HCT116 (cell line): ENCODE measurements at regions not wholly inside any gene's neighbourhood (a gene's known extent, or its start where the extent isn't known, plus 50 kb on each side); places are given as distances from the start of the nearest gene placed in this dataset.

Experiments
- ATAC-seq: fragments of 200-7000 bp; cut with Tn5 transposase; 2 replicates; pipeline ENCODE4 v1.9.1; 2020; ENCODE audit warnings: mild to moderate bottlenecking, moderate library complexity
- BruUV-seq: library from RNA; stranded (reverse); fragments of 400-500 nt; replicated peaks from 2 replicates; lab custom pipeline; 2021; lab: Mats Ljungman, UMichigan
- CTCF ChIA-PET: fragments of 300-600 bp; sonication (Branson Sonifier 250); formaldehyde crosslinking; loops from one replicate; lab custom pipeline; 2021; ENCODE audit warnings: antibody characterized with exemption; lab: Charles Lee
- POLR2A ChIA-PET: fragments of 300-600, 350-600 bp; sonication (Branson Sonifier 250); formaldehyde crosslinking; loops from one replicate; lab custom pipeline; 2021; ENCODE audit warnings: antibody characterized with exemption; lab: Charles Lee
- RAD21 ChIA-PET, 2 experiments: fragments of 300-600 bp; sonication (Branson Sonifier 250); formaldehyde crosslinking; loops; one replicate each; lab custom pipeline; 2023; ENCODE audit warnings: low total read pairs in 2 of 2; ENCODE audit not compliant: uncharacterized antibody in 2 of 2, unreplicated experiment in 2 of 2, low non-redundant PET in 1 of 2; lab: Charles Lee
- DNase-seq: peaks from one replicate; pipeline ENCODE4 v3.0.0-alpha.2; 2010; ENCODE audit warnings: low read depth, low spot score
- H2AFZ ChIP-seq: fragments of 200-600 bp; shearing (Covaris generic), sonication (generic); 2 replicates; pipeline ENCODE4 v1.6.1; 2017; ENCODE audit warnings: low read depth, mixed run types, mixed read lengths, antibody characterized with exemption, low read length; ENCODE audit not compliant: poor library complexity, severe bottlenecking
- H3K27ac ChIP-seq: 2 replicates; pipeline ENCODE4 v1.5.1; 2012; ENCODE audit warnings: low read depth, low read length
- H3K27me3 ChIP-seq: fragments of 200-600 bp; sonication (generic); 2 replicates; pipeline ENCODE4 v1.6.1; 2016; ENCODE audit warnings: mixed run types, low read length, mixed read lengths; ENCODE audit not compliant: insufficient read depth
- H3K36me3 ChIP-seq, 2 experiments: fragments of 200-500 bp in 1 of 2; fragments of 200-600 bp in 1 of 2; sonication (Bioruptor generic) in 1 of 2; sonication (generic) in 1 of 2; 2 replicates each; pipeline versions ENCODE4 v1.5.1 to v1.6.1; 2014 to 2016; ENCODE audit warnings: low read length in 2 of 2, inconsistent platforms in 1 of 2, mixed read lengths in 1 of 2, mixed run types in 1 of 2; ENCODE audit not compliant: insufficient read depth in 2 of 2, control insufficient read depth in 1 of 2
- H3K4me1 ChIP-seq, 2 experiments: fragments of 200-600 bp in 1 of 2; sonication (generic) in 1 of 2; 2 replicates each; pipeline versions ENCODE4 v1.5.1 to v1.6.1; 2012 to 2017; ENCODE audit warnings: low read length in 2 of 2, inconsistent platforms in 1 of 2, mild to moderate bottlenecking in 1 of 2, mixed read lengths in 1 of 2, mixed run types in 1 of 2, moderate library complexity in 1 of 2; ENCODE audit not compliant: insufficient read depth in 2 of 2, control insufficient read depth in 1 of 2
- H3K4me2 ChIP-seq: fragments of 200-600 bp; sonication (generic); 2 replicates; pipeline ENCODE4 v1.6.1; 2017; ENCODE audit warnings: mixed run types, low read length, mixed read lengths
- H3K4me3 ChIP-seq, 2 experiments: fragments of 200-600 bp in 1 of 2; sonication (generic) in 1 of 2; replicated peaks in 1 of 2; 2 replicates each; pipeline ENCODE4 v1.5.1; 2011 to 2016; ENCODE audit warnings: low read length in 2 of 2, control low read depth in 1 of 2, low read depth in 1 of 2, mild to moderate bottlenecking in 1 of 2, mixed read lengths in 1 of 2, mixed run types in 1 of 2
- H3K79me2 ChIP-seq: fragments of 200-600 bp; sonication (generic); 2 replicates; pipeline ENCODE4 v1.6.1; 2017; ENCODE audit warnings: mild to moderate bottlenecking, mixed run types, low read length, moderate library complexity, mixed read lengths; ENCODE audit not compliant: insufficient read depth
- H3K9ac ChIP-seq: fragments of 200-600 bp; sonication (generic); 2 replicates; pipeline ENCODE4 v1.6.1; 2016; ENCODE audit warnings: low read length, mixed read lengths
- H3K9me2 ChIP-seq: fragments of 200-600 bp; sonication (generic), shearing (Covaris generic); 2 replicates; pipeline ENCODE4 v1.6.1; 2017; ENCODE audit warnings: mixed run types, mild to moderate bottlenecking, moderate library complexity; ENCODE audit not compliant: insufficient read depth
- H3K9me3 ChIP-seq, 2 experiments: fragments of 200-500 bp in 1 of 2; fragments of 200-600 bp in 1 of 2; sonication (Bioruptor generic) in 1 of 2; sonication (generic) in 1 of 2; 2 replicates each; pipeline ENCODE4 v1.6.1; 2014 to 2017; ENCODE audit warnings: low read length in 2 of 2, mixed read lengths in 2 of 2, inconsistent platforms in 1 of 2, low read depth in 1 of 2, mild to moderate bottlenecking in 1 of 2, mixed run types in 1 of 2, moderate library complexity in 1 of 2; ENCODE audit not compliant: control insufficient read depth in 1 of 2, insufficient read depth in 1 of 2
- H4K20me1 ChIP-seq: fragments of 200-600 bp; sonication (generic), shearing (Covaris generic); 2 replicates; pipeline ENCODE4 v1.6.1; 2017; ENCODE audit warnings: mixed run types, mild to moderate bottlenecking, moderate library complexity; ENCODE audit not compliant: insufficient read depth
- CBX3 ChIP-seq: IDR thresholded peaks from 2 replicates; pipeline ENCODE4 v1.6.1; 2012; ENCODE audit warnings: low read depth
- CEBPB ChIP-seq: IDR thresholded peaks from 2 replicates; pipeline ENCODE4 v1.6.1; 2012; ENCODE audit warnings: low read depth
- CTCF ChIP-seq, 3 experiments: fragments of 200-600 bp in 1 of 3; sonication (generic) in 1 of 3; IDR thresholded peaks in 2 of 3; conservative IDR thresholded peaks in 1 of 3; 2 replicates each; pipeline ENCODE4 v1.5.1; 2012 to 2017; ENCODE audit warnings: low read depth in 2 of 3, low read length in 2 of 3, antibody characterized with exemption in 1 of 3, borderline replicate concordance in 1 of 3, control low read depth in 1 of 3, mild to moderate bottlenecking in 1 of 3, mixed read lengths in 1 of 3, mixed run types in 1 of 3, moderate library complexity in 1 of 3; ENCODE audit not compliant: insufficient read depth in 1 of 3
- ELF1 ChIP-seq: IDR thresholded peaks from 2 replicates; pipeline ENCODE4 v1.6.1; 2012; ENCODE audit warnings: low read depth, borderline replicate concordance
- JUND ChIP-seq: IDR thresholded peaks from 2 replicates; pipeline ENCODE4 v1.6.1; 2012
- POLR2A ChIP-seq: IDR thresholded peaks from 2 replicates; pipeline ENCODE4 v1.7.0; 2011; ENCODE audit warnings: borderline replicate concordance; ENCODE audit not compliant: insufficient read depth, insufficient read length; ENCODE audit errors: extremely low read depth
- RAD21 ChIP-seq: IDR thresholded peaks from 2 replicates; pipeline ENCODE4 v1.6.1; 2012; ENCODE audit warnings: low read depth, mild to moderate bottlenecking
- REST ChIP-seq: IDR thresholded peaks from 2 replicates; pipeline ENCODE4 v1.6.1; 2012; ENCODE audit warnings: low read depth
- SIN3A ChIP-seq: IDR thresholded peaks from 2 replicates; pipeline ENCODE4 v1.6.1; 2012; ENCODE audit warnings: low read depth
- intact Hi-C: fragments of 100-400 bp; cut with micrococcal nuclease; formaldehyde crosslinking; loops from 2 replicates; pipeline ENCODE4 v1.10.0; 2022
- TF ChIP-seq, protein P1 (sequence below): IDR thresholded peaks from 2 replicates; pipeline ENCODE4 v1.6.1; 2011; ENCODE audit warnings: mild to moderate bottlenecking, low read length, moderate library complexity; ENCODE audit not compliant: insufficient replicate concordance; ENCODE audit errors: extremely low read depth

DNA sequence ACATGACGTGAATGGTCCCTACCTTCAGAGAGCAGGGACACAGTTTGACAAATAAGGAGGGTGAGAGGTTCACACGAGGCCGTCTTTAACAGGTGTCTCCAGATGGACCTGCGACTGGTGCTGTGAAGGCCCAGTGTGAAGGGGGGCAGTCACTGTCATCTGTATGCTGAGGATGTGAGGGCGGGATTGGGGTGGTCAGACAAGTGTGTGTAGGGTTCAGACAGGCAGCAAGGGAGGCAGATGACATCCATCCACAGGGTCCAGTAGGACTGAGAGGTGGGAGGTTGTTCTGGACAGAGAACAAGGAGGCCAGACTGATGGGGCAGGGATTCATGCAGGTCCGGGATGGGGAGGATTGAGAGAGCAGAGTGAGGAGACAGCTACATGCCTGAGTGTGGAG is 232.6 kb upstream of the GPR26 start:
- Histone ChIP-seq H3K79me2 (no peaks in the 10 kb centered on the region), H3K27ac (no peak overlapping the region), H3K9me3 (no peaks in the 10 kb centered on the region), H3K4me2 (no peak overlapping the region), H3K9ac (no peak overlapping the region), H3K36me3 (no peaks in the 10 kb centered on the region), H3K4me3 (no peak overlapping the region), H2AFZ (no peak overlapping the region), H3K4me1 (no peaks in the 10 kb centered on the region), H3K27me3 (no peaks in the 10 kb centered on the region), H4K20me1 (no peaks in the 10 kb centered on the region), H3K9me2 (no peaks in the 10 kb centered on the region)
- ChIA-PET RAD21 (no interaction called here), POLR2A (no interaction called here), CTCF (no interaction called here)
- no TSS peak for BruUV-seq
- intact Hi-C loops = no loop called here
- no peak for DNase-seq
- TF ChIP-seq REST = no peak
- TF ChIP-seq CTCF (IDR thresholded peaks at IDR 0.05 in 2 of 3, conservative IDR thresholded peaks at IDR 0.05 in 1 of 3; ENCODE audit: borderline replicate concordance in 1 of 3, insufficient read depth in 1 of 3, low read depth in 2 of 3, low read length in 2 of 3) = no peak
- no peak for TF ChIP-seq JUND
- no peak for TF ChIP-seq CEBPB
- no peak for TF ChIP-seq RAD21
- no peak for TF ChIP-seq CBX3
- no peak for TF ChIP-seq POLR2A
- TF ChIP-seq, protein P1, sequence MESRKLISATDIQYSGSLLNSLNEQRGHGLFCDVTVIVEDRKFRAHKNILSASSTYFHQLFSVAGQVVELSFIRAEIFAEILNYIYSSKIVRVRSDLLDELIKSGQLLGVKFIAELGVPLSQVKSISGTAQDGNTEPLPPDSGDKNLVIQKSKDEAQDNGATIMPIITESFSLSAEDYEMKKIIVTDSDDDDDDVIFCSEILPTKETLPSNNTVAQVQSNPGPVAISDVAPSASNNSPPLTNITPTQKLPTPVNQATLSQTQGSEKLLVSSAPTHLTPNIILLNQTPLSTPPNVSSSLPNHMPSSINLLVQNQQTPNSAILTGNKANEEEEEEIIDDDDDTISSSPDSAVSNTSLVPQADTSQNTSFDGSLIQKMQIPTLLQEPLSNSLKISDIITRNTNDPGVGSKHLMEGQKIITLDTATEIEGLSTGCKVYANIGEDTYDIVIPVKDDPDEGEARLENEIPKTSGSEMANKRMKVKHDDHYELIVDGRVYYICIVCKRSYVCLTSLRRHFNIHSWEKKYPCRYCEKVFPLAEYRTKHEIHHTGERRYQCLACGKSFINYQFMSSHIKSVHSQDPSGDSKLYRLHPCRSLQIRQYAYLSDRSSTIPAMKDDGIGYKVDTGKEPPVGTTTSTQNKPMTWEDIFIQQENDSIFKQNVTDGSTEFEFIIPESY = no peak
- TF ChIP-seq ELF1 = no peak
- no peak for TF ChIP-seq SIN3A
- ATAC-seq = no peak
